A549 (cell line): ENCODE measurements at regions not wholly inside any gene's neighbourhood (a gene's known extent, or its start where the extent isn't known, plus 50 kb on each side); places are given as distances from the start of the nearest gene placed in this dataset.

Experiments
- HDAC2 ChIP-seq: fragments of 200-600 bp; sonication (generic); IDR thresholded peaks from 2 replicates; pipeline ENCODE4 v1.6.1; 2016
- JUNB ChIP-seq: fragments of >200 bp; sonication (Bioruptor Twin); formaldehyde crosslinking; IDR thresholded peaks from 2 replicates; pipeline ENCODE4 v1.6.1; 2016
- KDM1A ChIP-seq: fragments of 200-600 bp; sonication (generic); IDR thresholded peaks from 2 replicates; pipeline ENCODE4 v1.6.1; 2016; ENCODE audit warnings: low read depth, mild to moderate bottlenecking
- POLR2A ChIP-seq: IDR thresholded peaks from 2 replicates; pipeline ENCODE4 v1.6.1; 2012; ENCODE audit warnings: mild to moderate bottlenecking, low read length
- TF ChIP-seq, protein P1 (sequence below): fragments of >200 bp; sonication (Bioruptor Twin); formaldehyde crosslinking; IDR thresholded peaks from 3 replicates; pipeline ENCODE4 v1.5.1; 2016
- TF ChIP-seq, protein P2 (sequence below): IDR thresholded peaks from 2 replicates; pipeline ENCODE4 v1.6.1; 2012

DNA sequence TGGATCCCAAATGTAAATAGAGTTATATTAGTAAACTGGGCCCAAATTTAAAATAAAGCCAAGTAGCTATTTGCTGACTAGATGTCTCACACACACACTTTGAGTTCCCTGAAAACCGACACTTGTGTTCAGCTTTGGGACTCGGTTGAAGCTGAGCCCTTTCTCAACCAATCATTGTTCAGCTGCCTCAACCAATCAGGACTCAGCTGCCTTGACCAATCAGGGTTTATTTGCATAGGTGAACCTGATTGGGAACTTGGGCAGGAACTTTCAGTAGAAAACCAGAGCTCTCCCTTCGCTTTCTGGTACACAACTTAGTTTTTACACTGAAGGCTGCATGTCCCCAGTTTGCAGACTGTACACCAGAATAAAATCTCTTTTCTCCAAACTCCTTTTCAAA is 301.7 kb downstream of the FOXA2 start:
- TF ChIP-seq JUNB (no peak), HDAC2 (no peak), POLR2A (no peak), KDM1A (no peak)
- TF ChIP-seq, protein P1, sequence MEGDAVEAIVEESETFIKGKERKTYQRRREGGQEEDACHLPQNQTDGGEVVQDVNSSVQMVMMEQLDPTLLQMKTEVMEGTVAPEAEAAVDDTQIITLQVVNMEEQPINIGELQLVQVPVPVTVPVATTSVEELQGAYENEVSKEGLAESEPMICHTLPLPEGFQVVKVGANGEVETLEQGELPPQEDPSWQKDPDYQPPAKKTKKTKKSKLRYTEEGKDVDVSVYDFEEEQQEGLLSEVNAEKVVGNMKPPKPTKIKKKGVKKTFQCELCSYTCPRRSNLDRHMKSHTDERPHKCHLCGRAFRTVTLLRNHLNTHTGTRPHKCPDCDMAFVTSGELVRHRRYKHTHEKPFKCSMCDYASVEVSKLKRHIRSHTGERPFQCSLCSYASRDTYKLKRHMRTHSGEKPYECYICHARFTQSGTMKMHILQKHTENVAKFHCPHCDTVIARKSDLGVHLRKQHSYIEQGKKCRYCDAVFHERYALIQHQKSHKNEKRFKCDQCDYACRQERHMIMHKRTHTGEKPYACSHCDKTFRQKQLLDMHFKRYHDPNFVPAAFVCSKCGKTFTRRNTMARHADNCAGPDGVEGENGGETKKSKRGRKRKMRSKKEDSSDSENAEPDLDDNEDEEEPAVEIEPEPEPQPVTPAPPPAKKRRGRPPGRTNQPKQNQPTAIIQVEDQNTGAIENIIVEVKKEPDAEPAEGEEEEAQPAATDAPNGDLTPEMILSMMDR: no peak
- TF ChIP-seq, protein P2, sequence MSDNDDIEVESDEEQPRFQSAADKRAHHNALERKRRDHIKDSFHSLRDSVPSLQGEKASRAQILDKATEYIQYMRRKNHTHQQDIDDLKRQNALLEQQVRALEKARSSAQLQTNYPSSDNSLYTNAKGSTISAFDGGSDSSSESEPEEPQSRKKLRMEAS: no peak
